ENCODE measurements at regions not wholly inside any gene's neighbourhood (a gene's known extent, or its start where the extent isn't known, plus 50 kb on each side); places are given as distances from the start of the nearest gene placed in this dataset.
"Not testable (repeated sequence)": the region's sequence is repeated elsewhere in the genome, so short reads cannot be mapped to it uniquely, and the experiment has no call there.

DNA sequence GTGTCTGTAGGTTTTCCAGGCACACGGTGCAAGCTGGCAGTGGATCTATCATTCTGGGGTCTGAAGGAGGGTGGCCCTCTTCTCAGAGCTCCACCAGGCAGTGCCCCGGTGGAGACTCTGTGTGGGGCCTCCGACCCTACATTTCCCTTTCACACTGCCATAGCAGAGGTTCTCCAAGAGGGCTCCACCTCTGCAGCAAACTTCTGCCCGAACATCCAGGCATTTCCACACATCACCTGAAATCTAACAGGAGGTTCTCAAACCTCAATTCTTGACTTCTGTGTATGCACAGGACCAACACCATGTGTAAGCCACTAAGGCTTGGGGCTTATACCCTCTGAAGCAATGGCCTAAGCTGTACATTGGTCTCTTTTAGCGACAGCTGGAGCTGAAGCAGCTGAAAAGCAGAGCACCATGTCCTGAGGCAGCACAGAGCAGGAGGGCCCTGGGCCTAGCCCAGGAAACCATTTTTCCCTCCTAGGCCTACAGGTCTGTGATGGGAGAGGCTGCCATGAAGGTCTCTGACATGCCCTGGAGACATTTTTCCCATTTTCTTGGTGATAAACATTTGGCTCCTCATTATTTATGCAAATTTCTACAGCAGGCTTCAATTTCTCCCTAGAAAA, 253.3 kb downstream of the ERMARD start:
- TF ChIP-seq CTCF (IDR thresholded peaks at IDR 0.05) = no peak
- peak; percentile 44 for DNase-seq (ENCODE audit: extremely low spot score, unreplicated experiment)
- Mint-ChIP-seq H3K4me1 (ENCODE audit: unreplicated experiment) (no peaks in the 10 kb centered on the region), H3K27ac (ENCODE audit: unreplicated experiment) (no peak overlapping the region), H3K36me3 (ENCODE audit: unreplicated experiment) (no peaks in the 10 kb centered on the region), H3K27me3 (ENCODE audit: unreplicated experiment) (no peaks in the 10 kb centered on the region), H3K4me3 (ENCODE audit: unreplicated experiment) (no peak overlapping the region), H3K9me3 (ENCODE audit: unreplicated experiment) (peaks cover 27% of the 10 kb centered on the region)

GRCh38 chr6:170003451-170004160, 252.2 kb downstream of the ERMARD start:
- H3K4me3 Mint-ChIP-seq (ENCODE audit: unreplicated experiment) = no peak overlapping the region
- no peak for TF ChIP-seq CTCF (IDR thresholded peaks at IDR 0.05)
- DNase-seq (ENCODE audit: extremely low spot score, unreplicated experiment) = no peak
- no peaks in the 10 kb centered on the region for H3K4me1 Mint-ChIP-seq (ENCODE audit: unreplicated experiment)
- no peaks in the 10 kb centered on the region for H3K27me3 Mint-ChIP-seq (ENCODE audit: unreplicated experiment)
- H3K36me3 Mint-ChIP-seq (ENCODE audit: unreplicated experiment) = no peaks in the 10 kb centered on the region
- H3K27ac Mint-ChIP-seq (ENCODE audit: unreplicated experiment) = no peak overlapping the region
- H3K9me3 Mint-ChIP-seq (ENCODE audit: unreplicated experiment) = peaks cover 27% of the 10 kb centered on the region

DNA sequence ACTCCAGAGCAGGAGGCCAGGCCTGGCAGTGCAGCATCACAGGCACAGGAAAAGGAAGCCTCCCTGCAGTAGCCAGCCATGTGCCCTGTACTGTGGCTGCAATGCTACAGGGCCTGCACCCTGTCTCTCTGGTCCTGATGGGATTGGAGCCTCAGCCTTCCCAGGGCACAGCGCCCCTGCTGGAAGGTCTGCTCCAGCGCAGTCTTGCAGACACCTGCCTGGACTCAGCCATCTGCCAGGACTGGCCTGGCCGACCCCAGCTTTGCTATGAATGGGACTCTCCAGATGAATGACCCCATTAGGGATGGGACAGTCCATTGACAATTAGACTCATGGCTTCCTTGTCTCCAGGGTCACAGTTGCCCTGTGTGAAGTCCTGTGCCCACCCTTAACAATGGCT, 251.6 kb downstream of the ERMARD start:
- Mint-ChIP-seq H3K36me3 (ENCODE audit: unreplicated experiment) (no peaks in the 10 kb centered on the region), H3K27me3 (ENCODE audit: unreplicated experiment) (no peaks in the 10 kb centered on the region), H3K27ac (ENCODE audit: unreplicated experiment) (no peak overlapping the region), H3K9me3 (ENCODE audit: unreplicated experiment) (peaks cover 27% of the 10 kb centered on the region), H3K4me3 (ENCODE audit: unreplicated experiment) (no peak overlapping the region), H3K4me1 (ENCODE audit: unreplicated experiment) (no peaks in the 10 kb centered on the region)
- no peak for TF ChIP-seq CTCF (IDR thresholded peaks at IDR 0.05)
- peak; percentile 82 for DNase-seq (ENCODE audit: extremely low spot score, unreplicated experiment)

DNA sequence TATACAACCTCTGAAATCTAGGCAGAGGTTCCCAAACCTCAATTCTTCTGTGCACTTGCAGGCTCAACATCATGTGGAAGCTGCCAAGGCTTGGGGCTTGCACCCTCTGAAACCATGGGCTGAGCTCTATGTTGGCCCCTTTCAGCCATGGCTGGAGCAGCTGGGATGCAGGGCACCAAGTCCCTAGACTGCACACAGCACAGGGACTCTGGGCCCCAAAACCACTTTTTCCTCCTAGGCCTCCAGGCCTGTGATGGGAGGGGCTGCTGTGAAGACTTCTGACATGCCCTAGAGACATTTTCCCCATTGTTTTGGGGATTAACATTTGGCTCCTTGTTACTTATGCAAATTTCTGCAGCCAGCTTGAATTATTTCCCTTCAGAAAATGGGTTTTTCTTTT, 250.4 kb downstream of the ERMARD start:
- H3K4me1 Mint-ChIP-seq (ENCODE audit: unreplicated experiment); H3K27ac Mint-ChIP-seq (ENCODE audit: unreplicated experiment); H3K27me3 Mint-ChIP-seq (ENCODE audit: unreplicated experiment); H3K36me3 Mint-ChIP-seq (ENCODE audit: unreplicated experiment); H3K4me3 Mint-ChIP-seq (ENCODE audit: unreplicated experiment): not testable (repeated sequence)
- DNase-seq (ENCODE audit: extremely low spot score, unreplicated experiment) = peak; percentile 46
- H3K9me3 Mint-ChIP-seq (ENCODE audit: unreplicated experiment) = peaks cover 27% of the 10 kb centered on the region

GRCh38 chr6:170000071-170000843, 248.8 kb downstream of the ERMARD start:
- TF ChIP-seq CTCF (IDR thresholded peaks at IDR 0.05) = no peak
- no peaks in the 10 kb centered on the region for H3K27me3 Mint-ChIP-seq (ENCODE audit: unreplicated experiment)
- DNase-seq (ENCODE audit: extremely low spot score, unreplicated experiment) = peak; percentile 71
- no peaks in the 10 kb centered on the region for H3K36me3 Mint-ChIP-seq (ENCODE audit: unreplicated experiment)
- peaks cover 22% of the 10 kb centered on the region for H3K9me3 Mint-ChIP-seq (ENCODE audit: unreplicated experiment)
- H3K4me1 Mint-ChIP-seq (ENCODE audit: unreplicated experiment) = no peaks in the 10 kb centered on the region
- H3K4me3 Mint-ChIP-seq (ENCODE audit: unreplicated experiment) = no peak overlapping the region
- H3K27ac Mint-ChIP-seq (ENCODE audit: unreplicated experiment) = no peak overlapping the region

Data from osteocyte (in vitro differentiated cells).